Left renal cortex interstitium (tissue), 4 donors: ENCODE measurements at regions not wholly inside any gene's neighbourhood (a gene's known extent, or its start where the extent isn't known, plus 50 kb on each side); places are given as distances from the start of the nearest gene placed in this dataset.

ENCODE experiments used
- DNase-seq, 4 donors: peaks; one replicate each; pipeline ENCODE4 v3.0.0-alpha.2; 2013; ENCODE audit warnings: low read depth in 4 of 4, low spot score in 2 of 4, missing footprints in 1 of 4

GRCh38 chr11:79980916-79981315 is 540.1 kb upstream of the TENM4 start:
- no peak for DNase-seq

- no peak for DNase-seq
Observed at GRCh38 chr11:79973721-79974617, 533.1 kb upstream of the TENM4 start.

GRCh38 chr11:79971255-79971654 is 530.4 kb upstream of the TENM4 start:
- no peak for DNase-seq

- no peak for DNase-seq
Observed at GRCh38 chr11:79966592-79966991, 525.8 kb upstream of the TENM4 start.

GRCh38 chr11:79963856-79964645 is 523.2 kb upstream of the TENM4 start:
- no peak for DNase-seq

- DNase-seq, result no peak
Observed at GRCh38 chr11:79960461-79960860, 519.6 kb upstream of the TENM4 start.

- DNase-seq, result no peak
Observed at GRCh38 chr11:79959318-79959717, 518.5 kb upstream of the TENM4 start.

GRCh38 chr11:79957702-79958101 is 516.9 kb upstream of the TENM4 start:
- no peak for DNase-seq

GRCh38 chr11:79956061-79956460 is 515.2 kb upstream of the TENM4 start:
- DNase-seq, result no peak

GRCh38 chr11:79953629-79954028 is 512.8 kb upstream of the TENM4 start:
- no peak for DNase-seq

GRCh38 chr11:79950741-79951140 is 509.9 kb upstream of the TENM4 start:
- DNase-seq, result no peak

GRCh38 chr11:79950172-79950571 is 509.3 kb upstream of the TENM4 start:
- DNase-seq, result no peak

GRCh38 chr11:79949574-79949973 is 508.7 kb upstream of the TENM4 start:
- no peak for DNase-seq

GRCh38 chr11:79942646-79943045 is 501.8 kb upstream of the TENM4 start:
- no peak for DNase-seq

GRCh38 chr11:79942090-79942489 is 501.3 kb upstream of the TENM4 start:
- no peak for DNase-seq

- no peak for DNase-seq
Observed at GRCh38 chr11:79940974-79941735, 500.3 kb upstream of the TENM4 start.

GRCh38 chr11:79940165-79940564 is 499.3 kb upstream of the TENM4 start:
- DNase-seq, result peak in 1 of 4 donors; percentile 10

GRCh38 chr11:79939111-79939510 is 498.3 kb upstream of the TENM4 start:
- DNase-seq, result no peak

GRCh38 chr11:79937676-79938334 is 497.0 kb upstream of the TENM4 start:
- no peak for DNase-seq

GRCh38 chr11:79932612-79933011 is 491.8 kb upstream of the TENM4 start:
- DNase-seq, result no peak

- DNase-seq, result no peak
Observed at GRCh38 chr11:79931692-79932091, 490.9 kb upstream of the TENM4 start.
